ENCODE measurements at regions not wholly inside any gene's neighbourhood (a gene's known extent, or its start where the extent isn't known, plus 50 kb on each side); places are given as distances from the start of the nearest gene placed in this dataset.

DNA sequence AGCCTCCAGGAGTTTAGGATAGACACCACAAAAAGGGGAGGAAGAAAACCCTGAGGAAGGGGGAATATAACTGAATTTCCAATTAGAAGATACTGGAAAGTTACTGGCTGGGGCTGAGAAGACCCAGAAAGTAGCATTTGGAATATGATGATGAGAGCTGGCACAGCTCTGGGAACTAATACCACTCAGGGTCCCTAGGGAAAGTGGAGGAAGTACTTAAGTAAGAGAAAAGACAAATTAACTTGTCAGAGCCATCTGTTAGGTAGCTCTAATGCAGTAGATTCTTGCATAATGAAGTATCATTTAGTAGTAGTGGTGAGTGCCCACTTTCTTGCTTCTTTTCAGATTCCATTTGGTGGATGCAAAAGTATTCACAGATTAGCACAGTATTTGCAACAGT is 90.8 kb upstream of the TSPAN5 start:
- TF ChIP-seq, protein P1, sequence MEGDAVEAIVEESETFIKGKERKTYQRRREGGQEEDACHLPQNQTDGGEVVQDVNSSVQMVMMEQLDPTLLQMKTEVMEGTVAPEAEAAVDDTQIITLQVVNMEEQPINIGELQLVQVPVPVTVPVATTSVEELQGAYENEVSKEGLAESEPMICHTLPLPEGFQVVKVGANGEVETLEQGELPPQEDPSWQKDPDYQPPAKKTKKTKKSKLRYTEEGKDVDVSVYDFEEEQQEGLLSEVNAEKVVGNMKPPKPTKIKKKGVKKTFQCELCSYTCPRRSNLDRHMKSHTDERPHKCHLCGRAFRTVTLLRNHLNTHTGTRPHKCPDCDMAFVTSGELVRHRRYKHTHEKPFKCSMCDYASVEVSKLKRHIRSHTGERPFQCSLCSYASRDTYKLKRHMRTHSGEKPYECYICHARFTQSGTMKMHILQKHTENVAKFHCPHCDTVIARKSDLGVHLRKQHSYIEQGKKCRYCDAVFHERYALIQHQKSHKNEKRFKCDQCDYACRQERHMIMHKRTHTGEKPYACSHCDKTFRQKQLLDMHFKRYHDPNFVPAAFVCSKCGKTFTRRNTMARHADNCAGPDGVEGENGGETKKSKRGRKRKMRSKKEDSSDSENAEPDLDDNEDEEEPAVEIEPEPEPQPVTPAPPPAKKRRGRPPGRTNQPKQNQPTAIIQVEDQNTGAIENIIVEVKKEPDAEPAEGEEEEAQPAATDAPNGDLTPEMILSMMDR (conservative IDR thresholded peaks at IDR 0.05; ENCODE audit: low read depth, low read length), result no peak
- no peak for TF ChIP-seq EZH2 (IDR thresholded peaks at IDR 0.05; ENCODE audit: borderline replicate concordance, low read depth, low read length, poor library complexity, severe bottlenecking)

Measured in A673 (cell line).